ENCODE measurements at regions not wholly inside any gene's neighbourhood (a gene's known extent, or its start where the extent isn't known, plus 50 kb on each side); places are given as distances from the start of the nearest gene placed in this dataset.

DNA sequence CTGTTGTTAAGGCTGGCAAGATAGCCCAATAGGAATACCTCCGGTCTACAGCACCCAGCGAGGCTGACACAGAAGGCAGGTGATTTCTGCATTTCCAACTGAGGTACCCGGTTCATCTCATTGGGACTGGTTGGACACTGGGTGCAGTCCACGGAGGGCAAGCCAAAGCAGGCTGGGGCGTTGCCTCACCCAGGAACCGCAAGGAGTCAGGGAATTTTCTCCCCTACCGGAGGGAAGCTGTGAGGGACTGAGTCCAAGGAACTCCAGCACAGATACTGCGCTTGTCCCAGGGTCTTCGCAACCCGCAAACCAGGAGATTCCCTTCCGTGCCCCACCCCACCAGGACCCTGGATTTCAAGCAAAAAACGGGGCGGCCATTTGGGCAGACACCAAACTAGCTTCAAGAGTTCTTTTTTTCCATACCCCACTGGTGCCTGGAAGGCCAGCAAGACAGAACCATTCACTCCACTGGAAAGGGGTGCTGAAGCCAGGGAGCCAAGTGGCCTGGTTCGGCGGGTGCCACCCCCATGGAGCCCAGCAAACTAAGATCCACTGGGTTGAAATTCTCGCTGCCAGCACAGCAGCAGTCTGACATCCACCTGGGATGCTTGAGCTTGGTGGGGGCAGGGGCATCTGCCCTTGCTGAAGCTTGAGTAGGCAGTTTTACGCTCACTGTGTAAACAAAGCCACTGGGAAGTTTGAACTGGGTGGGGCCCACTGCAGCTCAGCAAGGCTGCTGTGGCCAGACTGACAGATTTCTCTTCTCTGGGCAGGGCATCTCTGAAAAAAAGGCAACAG is 647.2 kb downstream of the BNC2 start:
- H3K4me3 ChIP-seq (ENCODE audit: low read length) = no peak overlapping the region
- POLR2A ChIA-PET = no interaction called here
- H3K27ac ChIP-seq (ENCODE audit: low read depth in 1 of 2, low read length in 2 of 2) = no peak overlapping the region
- H3K36me3 ChIP-seq (ENCODE audit: insufficient read depth, low read length) = no peaks in the 10 kb centered on the region
- Mint-ChIP-seq H3K4me1 (ENCODE audit: low read depth) (no peaks in the 10 kb centered on the region), H3K27me3 (peaks cover 4% of the 10 kb centered on the region), H3K27ac (no peak overlapping the region), H3K9me3 (peaks cover 6% of the 10 kb centered on the region), H3K36me3 (ENCODE audit: low read depth) (no peaks in the 10 kb centered on the region), H3K4me3 (no peak overlapping the region)
- TF ChIP-seq, protein P1, sequence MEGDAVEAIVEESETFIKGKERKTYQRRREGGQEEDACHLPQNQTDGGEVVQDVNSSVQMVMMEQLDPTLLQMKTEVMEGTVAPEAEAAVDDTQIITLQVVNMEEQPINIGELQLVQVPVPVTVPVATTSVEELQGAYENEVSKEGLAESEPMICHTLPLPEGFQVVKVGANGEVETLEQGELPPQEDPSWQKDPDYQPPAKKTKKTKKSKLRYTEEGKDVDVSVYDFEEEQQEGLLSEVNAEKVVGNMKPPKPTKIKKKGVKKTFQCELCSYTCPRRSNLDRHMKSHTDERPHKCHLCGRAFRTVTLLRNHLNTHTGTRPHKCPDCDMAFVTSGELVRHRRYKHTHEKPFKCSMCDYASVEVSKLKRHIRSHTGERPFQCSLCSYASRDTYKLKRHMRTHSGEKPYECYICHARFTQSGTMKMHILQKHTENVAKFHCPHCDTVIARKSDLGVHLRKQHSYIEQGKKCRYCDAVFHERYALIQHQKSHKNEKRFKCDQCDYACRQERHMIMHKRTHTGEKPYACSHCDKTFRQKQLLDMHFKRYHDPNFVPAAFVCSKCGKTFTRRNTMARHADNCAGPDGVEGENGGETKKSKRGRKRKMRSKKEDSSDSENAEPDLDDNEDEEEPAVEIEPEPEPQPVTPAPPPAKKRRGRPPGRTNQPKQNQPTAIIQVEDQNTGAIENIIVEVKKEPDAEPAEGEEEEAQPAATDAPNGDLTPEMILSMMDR (IDR thresholded peaks at IDR 0.05) = no peak
- DNase-seq (no peak), ATAC-seq (ENCODE audit: poor library complexity) (no peak)
- H3K27me3 ChIP-seq (ENCODE audit: control insufficient read depth in 1 of 2, insufficient read depth in 2 of 2, low read length in 2 of 2) = no peaks in the 10 kb centered on the region
- peaks cover 0 to 14% of the 10 kb centered on the region in 2 experiments for H3K9me3 ChIP-seq (ENCODE audit: control insufficient read depth in 1 of 2, insufficient read depth in 1 of 2, low read length in 2 of 2)
- CTCF ChIA-PET = no interaction called here
- intact Hi-C loops (cut with DNase I, micrococcal nuclease) = no loop called here
- no peaks in the 10 kb centered on the region for H3K4me1 ChIP-seq (ENCODE audit: insufficient read depth, low read length)

GRCh38 chr9:16230731-16231130 is 639.7 kb downstream of the BNC2 start:
- DNase-seq = no peak
- Mint-ChIP-seq H3K4me1 (ENCODE audit: low read depth) (no peaks in the 10 kb centered on the region), H3K27me3 (no peaks in the 10 kb centered on the region), H3K27ac (no peak overlapping the region), H3K9me3 (peaks cover 14% of the 10 kb centered on the region), H3K4me3 (no peak overlapping the region), H3K36me3 (ENCODE audit: low read depth) (no peaks in the 10 kb centered on the region)
- intact Hi-C loops (cut with DNase I, micrococcal nuclease) = no loop called here
- ChIA-PET POLR2A (no interaction called here), CTCF (no interaction called here)
- H3K36me3 ChIP-seq (ENCODE audit: insufficient read depth, low read length) = no peaks in the 10 kb centered on the region
- peaks cover 7 to 31% of the 10 kb centered on the region in 2 experiments for H3K9me3 ChIP-seq (ENCODE audit: control insufficient read depth in 1 of 2, insufficient read depth in 1 of 2, low read length in 2 of 2)
- H3K4me1 ChIP-seq (ENCODE audit: insufficient read depth, low read length) = no peaks in the 10 kb centered on the region
- H3K4me3 ChIP-seq (ENCODE audit: low read length) = no peak overlapping the region
- TF ChIP-seq, protein P1 (IDR thresholded peaks at IDR 0.05) = no peak
- ATAC-seq (ENCODE audit: poor library complexity) = no peak
- H3K27ac ChIP-seq (ENCODE audit: low read depth in 1 of 2, low read length in 2 of 2) = no peak overlapping the region
- no peaks in the 10 kb centered on the region for H3K27me3 ChIP-seq (ENCODE audit: control insufficient read depth in 1 of 2, insufficient read depth in 2 of 2, low read length in 2 of 2)

- H3K27me3 ChIP-seq (ENCODE audit: control insufficient read depth in 1 of 2, insufficient read depth in 2 of 2, low read length in 2 of 2) = no peaks in the 10 kb centered on the region
- ATAC-seq (ENCODE audit: poor library complexity) (no peak), DNase-seq (no peak)
- no peaks in the 10 kb centered on the region for H3K36me3 ChIP-seq (ENCODE audit: insufficient read depth, low read length)
- H3K4me3 ChIP-seq (ENCODE audit: low read length) = no peak overlapping the region
- H3K9me3 ChIP-seq (ENCODE audit: control insufficient read depth in 1 of 2, insufficient read depth in 1 of 2, low read length in 2 of 2) = peaks cover 7 to 33% of the 10 kb centered on the region in 2 experiments
- Mint-ChIP-seq H3K27ac (no peak overlapping the region), H3K4me1 (ENCODE audit: low read depth) (no peaks in the 10 kb centered on the region), H3K4me3 (no peak overlapping the region), H3K9me3 (peaks cover 9% of the 10 kb centered on the region), H3K36me3 (ENCODE audit: low read depth) (no peaks in the 10 kb centered on the region), H3K27me3 (no peaks in the 10 kb centered on the region)
- intact Hi-C loops (cut with DNase I, micrococcal nuclease) = no loop called here
- ChIA-PET POLR2A (no interaction called here), CTCF (interaction anchor here (0.6 kb wide), 1 partner anchor 38 kb away, joined by 3 read pairs; no protein-coding TSS in a partner anchor)
- H3K4me1 ChIP-seq (ENCODE audit: insufficient read depth, low read length) = no peaks in the 10 kb centered on the region
- no peak overlapping the region for H3K27ac ChIP-seq (ENCODE audit: low read depth in 1 of 2, low read length in 2 of 2)
- TF ChIP-seq, protein P1 (IDR thresholded peaks at IDR 0.05) = no peak
Observed at GRCh38 chr9:16236311-16236710, 634.2 kb downstream of the BNC2 start.

Data from CD4-positive, alpha-beta T cell (primary cell).